Activated CD8-positive, alpha-beta memory T cell treated with anti-CD3 and anti-CD28 coated beads, Interleukin-2, amount 10 ng/mL, durations not matched to agents 7 days and 5 days (primary cell): ENCODE measurements at regions not wholly inside any gene's neighbourhood (a gene's known extent, or its start where the extent isn't known, plus 50 kb on each side); places are given as distances from the start of the nearest gene placed in this dataset.

Experiments used
- ATAC-seq: fragments of 150-1000 bp; cut with Tn5 transposase; one replicate; pipeline ENCODE4 v1.10.0; 2021; ENCODE audit warnings: moderate library complexity
- CTCF ChIA-PET: fragments of 350-600 bp; sonication (Branson Sonifier 250); formaldehyde crosslinking; loops from one replicate; lab custom pipeline; 2021; ENCODE audit warnings: antibody characterized with exemption; lab: Charles Lee
- DNase-seq: peaks from one replicate; pipeline ENCODE4 v3.0.0-alpha.2; 2020
- H3K27ac Mint-ChIP-seq: one replicate; pipeline ENCODE4 v1.8.0; 2021; ENCODE audit warnings: mild to moderate bottlenecking, mixed read lengths
- H3K27me3 Mint-ChIP-seq: one replicate; pipeline ENCODE4 v1.8.0; 2021; ENCODE audit warnings: mixed read lengths
- H3K36me3 Mint-ChIP-seq: one replicate; pipeline ENCODE4 v1.8.0; 2021; ENCODE audit warnings: mild to moderate bottlenecking, mixed read lengths
- H3K4me1 Mint-ChIP-seq: one replicate; pipeline ENCODE4 v1.8.0; 2021; ENCODE audit warnings: mixed read lengths
- H3K4me3 Mint-ChIP-seq: one replicate; pipeline ENCODE4 v1.8.0; 2021; ENCODE audit warnings: mild to moderate bottlenecking, moderate library complexity, mixed read lengths
- H3K9me3 Mint-ChIP-seq: one replicate; pipeline ENCODE4 v1.8.0; 2022; ENCODE audit warnings: low read depth, mixed read lengths

- ATAC-seq (no peak), DNase-seq (no peak)
- no peak overlapping the region for H3K4me3 Mint-ChIP-seq
- CTCF ChIA-PET, result no interaction called here
- H3K36me3 Mint-ChIP-seq, result no peaks in the 10 kb centered on the region
- no peaks in the 10 kb centered on the region for H3K4me1 Mint-ChIP-seq
- H3K9me3 Mint-ChIP-seq, result no peaks in the 10 kb centered on the region
- H3K27ac Mint-ChIP-seq, result no peak overlapping the region
- H3K27me3 Mint-ChIP-seq, result no peaks in the 10 kb centered on the region
These were observed 465.2 kb downstream of the MAFB start for GRCh38 chr20:40223810-40224209.

GRCh38 chr20:40218971-40219370, 470.1 kb downstream of the MAFB start:
- Mint-ChIP-seq H3K27ac (no peak overlapping the region), H3K36me3 (no peaks in the 10 kb centered on the region), H3K4me1 (no peaks in the 10 kb centered on the region), H3K27me3 (no peaks in the 10 kb centered on the region), H3K4me3 (no peak overlapping the region), H3K9me3 (no peaks in the 10 kb centered on the region)
- ATAC-seq, result no peak
- CTCF ChIA-PET, result no interaction called here
- no peak for DNase-seq

- Mint-ChIP-seq H3K36me3 (no peaks in the 10 kb centered on the region), H3K4me1 (no peaks in the 10 kb centered on the region), H3K27ac (no peak overlapping the region), H3K4me3 (no peak overlapping the region), H3K9me3 (no peaks in the 10 kb centered on the region), H3K27me3 (no peaks in the 10 kb centered on the region)
- DNase-seq (no peak), ATAC-seq (no peak)
- CTCF ChIA-PET, result no interaction called here
These were observed 470.6 kb downstream of the MAFB start for GRCh38 chr20:40218316-40218969.

- Mint-ChIP-seq H3K9me3 (no peaks in the 10 kb centered on the region), H3K27ac (no peak overlapping the region), H3K36me3 (no peaks in the 10 kb centered on the region), H3K4me3 (no peak overlapping the region), H3K4me1 (no peaks in the 10 kb centered on the region), H3K27me3 (no peaks in the 10 kb centered on the region)
- ATAC-seq (no peak), DNase-seq (no peak)
- CTCF ChIA-PET, result no interaction called here
These were observed 481.4 kb downstream of the MAFB start for GRCh38 chr20:40207655-40208054.

- Mint-ChIP-seq H3K9me3 (no peaks in the 10 kb centered on the region), H3K27me3 (no peaks in the 10 kb centered on the region), H3K36me3 (no peaks in the 10 kb centered on the region), H3K27ac (no peak overlapping the region), H3K4me1 (no peaks in the 10 kb centered on the region), H3K4me3 (no peak overlapping the region)
- no peak for ATAC-seq
- DNase-seq, result no peak
- CTCF ChIA-PET, result no interaction called here
These were observed 483.1 kb downstream of the MAFB start for GRCh38 chr20:40205971-40206370.

GRCh38 chr20:40203032-40203431, 486.0 kb downstream of the MAFB start:
- ATAC-seq, result no peak
- no peak for DNase-seq
- no peaks in the 10 kb centered on the region for H3K36me3 Mint-ChIP-seq
- no peaks in the 10 kb centered on the region for H3K27me3 Mint-ChIP-seq
- CTCF ChIA-PET, result no interaction called here
- no peaks in the 10 kb centered on the region for H3K4me1 Mint-ChIP-seq
- no peaks in the 10 kb centered on the region for H3K9me3 Mint-ChIP-seq
- H3K27ac Mint-ChIP-seq, result no peak overlapping the region
- H3K4me3 Mint-ChIP-seq, result no peak overlapping the region

GRCh38 chr20:40197691-40198090, 491.3 kb downstream of the MAFB start:
- CTCF ChIA-PET, result interaction anchor here (1.0 kb wide), 1 partner anchor 37 kb away, joined by 3 read pairs; no protein-coding TSS in a partner anchor
- no peak for ATAC-seq
- Mint-ChIP-seq H3K9me3 (peaks cover 4% of the 10 kb centered on the region), H3K27ac (no peak overlapping the region), H3K36me3 (no peaks in the 10 kb centered on the region), H3K27me3 (no peaks in the 10 kb centered on the region), H3K4me1 (no peaks in the 10 kb centered on the region), H3K4me3 (no peak overlapping the region)
- DNase-seq, result no peak

- DNase-seq (no peak), ATAC-seq (no peak)
- H3K36me3 Mint-ChIP-seq, result no peaks in the 10 kb centered on the region
- H3K27ac Mint-ChIP-seq, result no peak overlapping the region
- CTCF ChIA-PET, result no interaction called here
- H3K27me3 Mint-ChIP-seq, result no peaks in the 10 kb centered on the region
- H3K4me3 Mint-ChIP-seq, result no peak overlapping the region
- no peaks in the 10 kb centered on the region for H3K4me1 Mint-ChIP-seq
- peaks cover 4% of the 10 kb centered on the region for H3K9me3 Mint-ChIP-seq
These were observed 492.1 kb downstream of the MAFB start for GRCh38 chr20:40196846-40197436.

GRCh38 chr20:40195742-40196141, 493.3 kb downstream of the MAFB start:
- Mint-ChIP-seq H3K27me3 (no peaks in the 10 kb centered on the region), H3K4me1 (no peaks in the 10 kb centered on the region), H3K4me3 (no peak overlapping the region), H3K36me3 (no peaks in the 10 kb centered on the region), H3K9me3 (peaks cover 4% of the 10 kb centered on the region), H3K27ac (no peak overlapping the region)
- DNase-seq, result no peak
- ATAC-seq, result no peak
- CTCF ChIA-PET, result no interaction called here

- Mint-ChIP-seq H3K4me3 (no peak overlapping the region), H3K27me3 (no peaks in the 10 kb centered on the region), H3K36me3 (no peaks in the 10 kb centered on the region), H3K4me1 (no peaks in the 10 kb centered on the region), H3K9me3 (peaks cover 4% of the 10 kb centered on the region), H3K27ac (no peak overlapping the region)
- DNase-seq (no peak), ATAC-seq (no peak)
- CTCF ChIA-PET, result no interaction called here
These were observed 496.5 kb downstream of the MAFB start for GRCh38 chr20:40192529-40192928.

- Mint-ChIP-seq H3K27ac (no peak overlapping the region), H3K36me3 (no peaks in the 10 kb centered on the region), H3K27me3 (no peaks in the 10 kb centered on the region), H3K9me3 (peaks cover 2% of the 10 kb centered on the region), H3K4me3 (no peak overlapping the region), H3K4me1 (no peaks in the 10 kb centered on the region)
- ATAC-seq (no peak), DNase-seq (no peak)
- CTCF ChIA-PET, result no interaction called here
These were observed 497.0 kb downstream of the MAFB start for GRCh38 chr20:40192081-40192480.

GRCh38 chr20:40191573-40191972, 497.5 kb downstream of the MAFB start:
- Mint-ChIP-seq H3K4me3 (no peak overlapping the region), H3K27ac (no peak overlapping the region), H3K9me3 (peaks cover 2% of the 10 kb centered on the region), H3K27me3 (no peaks in the 10 kb centered on the region), H3K4me1 (no peaks in the 10 kb centered on the region), H3K36me3 (no peaks in the 10 kb centered on the region)
- DNase-seq, result no peak
- CTCF ChIA-PET, result no interaction called here
- ATAC-seq, result no peak

GRCh38 chr20:40189621-40190020, 499.4 kb downstream of the MAFB start:
- no peaks in the 10 kb centered on the region for H3K27me3 Mint-ChIP-seq
- H3K36me3 Mint-ChIP-seq, result no peaks in the 10 kb centered on the region
- no peaks in the 10 kb centered on the region for H3K4me1 Mint-ChIP-seq
- peaks cover 2% of the 10 kb centered on the region for H3K9me3 Mint-ChIP-seq
- CTCF ChIA-PET, result no interaction called here
- ATAC-seq (no peak), DNase-seq (no peak)
- H3K4me3 Mint-ChIP-seq, result no peak overlapping the region
- H3K27ac Mint-ChIP-seq, result no peak overlapping the region

GRCh38 chr20:40188319-40188718, 500.7 kb downstream of the MAFB start:
- no peaks in the 10 kb centered on the region for H3K36me3 Mint-ChIP-seq
- H3K4me1 Mint-ChIP-seq, result no peaks in the 10 kb centered on the region
- CTCF ChIA-PET, result no interaction called here
- H3K4me3 Mint-ChIP-seq, result no peak overlapping the region
- DNase-seq, result no peak
- ATAC-seq, result no peak
- H3K27me3 Mint-ChIP-seq, result no peaks in the 10 kb centered on the region
- H3K9me3 Mint-ChIP-seq, result no peaks in the 10 kb centered on the region
- no peak overlapping the region for H3K27ac Mint-ChIP-seq
